Keratinocyte (primary cell): ENCODE measurements at regions not wholly inside any gene's neighbourhood (a gene's known extent, or its start where the extent isn't known, plus 50 kb on each side); places are given as distances from the start of the nearest gene placed in this dataset.

Experiments
- EZH2 ChIP-seq: IDR thresholded peaks from one replicate; pipeline ENCODE4 v1.6.1; 2012; ENCODE audit warnings: inconsistent platforms, mild to moderate bottlenecking, low read length, moderate library complexity
- TF ChIP-seq, protein P1 (sequence below), 3 experiments: IDR thresholded peaks in 1 of 3; conservative IDR thresholded peaks in 1 of 3; optimal IDR thresholded peaks in 1 of 3; 2 replicates in 2 of 3; 3 replicates in 1 of 3; pipeline versions ENCODE3 to v1.5.1; 2011; ENCODE audit warnings: low read length in 3 of 3, mild to moderate bottlenecking in 3 of 3, moderate library complexity in 2 of 3, control low read depth in 1 of 3, inconsistent platforms in 1 of 3; ENCODE audit not compliant: insufficient read depth in 2 of 3; ENCODE audit errors: extremely low read depth in 1 of 3

DNA sequence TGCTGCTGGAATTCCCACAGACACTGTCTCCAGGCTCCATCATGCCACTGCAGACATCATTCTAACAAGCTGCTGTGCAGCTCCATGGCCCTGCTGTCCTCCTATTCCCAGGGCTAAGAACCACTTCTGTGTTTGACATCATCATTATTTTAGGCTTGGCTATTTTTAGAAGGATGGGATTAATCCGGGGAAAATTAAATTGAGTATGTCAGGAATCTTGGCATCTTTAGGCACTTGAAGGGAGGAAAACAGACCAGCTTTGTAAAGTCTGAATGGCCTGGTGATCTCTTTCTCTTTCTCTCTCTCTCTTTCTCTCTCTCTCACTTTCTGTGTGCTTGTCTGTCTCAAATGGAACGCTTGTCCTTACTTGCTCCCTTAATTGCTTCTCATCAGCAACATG, 568.3 kb upstream of the FLRT2 start:
- TF ChIP-seq, protein P1, sequence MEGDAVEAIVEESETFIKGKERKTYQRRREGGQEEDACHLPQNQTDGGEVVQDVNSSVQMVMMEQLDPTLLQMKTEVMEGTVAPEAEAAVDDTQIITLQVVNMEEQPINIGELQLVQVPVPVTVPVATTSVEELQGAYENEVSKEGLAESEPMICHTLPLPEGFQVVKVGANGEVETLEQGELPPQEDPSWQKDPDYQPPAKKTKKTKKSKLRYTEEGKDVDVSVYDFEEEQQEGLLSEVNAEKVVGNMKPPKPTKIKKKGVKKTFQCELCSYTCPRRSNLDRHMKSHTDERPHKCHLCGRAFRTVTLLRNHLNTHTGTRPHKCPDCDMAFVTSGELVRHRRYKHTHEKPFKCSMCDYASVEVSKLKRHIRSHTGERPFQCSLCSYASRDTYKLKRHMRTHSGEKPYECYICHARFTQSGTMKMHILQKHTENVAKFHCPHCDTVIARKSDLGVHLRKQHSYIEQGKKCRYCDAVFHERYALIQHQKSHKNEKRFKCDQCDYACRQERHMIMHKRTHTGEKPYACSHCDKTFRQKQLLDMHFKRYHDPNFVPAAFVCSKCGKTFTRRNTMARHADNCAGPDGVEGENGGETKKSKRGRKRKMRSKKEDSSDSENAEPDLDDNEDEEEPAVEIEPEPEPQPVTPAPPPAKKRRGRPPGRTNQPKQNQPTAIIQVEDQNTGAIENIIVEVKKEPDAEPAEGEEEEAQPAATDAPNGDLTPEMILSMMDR (optimal IDR thresholded peaks at IDR 0.05 in 1 of 3, IDR thresholded peaks at IDR 0.05 in 1 of 3, conservative IDR thresholded peaks at IDR 0.05 in 1 of 3; ENCODE audit: extremely low read depth in 1 of 3, insufficient read depth in 2 of 3, low read length in 3 of 3) = no peak
- TF ChIP-seq EZH2 = no peak
